ENCODE measurements at regions not wholly inside any gene's neighbourhood (a gene's known extent, or its start where the extent isn't known, plus 50 kb on each side); places are given as distances from the start of the nearest gene placed in this dataset.

- no peaks in the 10 kb centered on the region for H3K36me3 ChIP-seq (replicated peaks in 1 of 2; ENCODE audit: control insufficient read depth in 1 of 2, insufficient read depth in 2 of 2, low read length in 2 of 2)
- H3K27me3 Mint-ChIP-seq (ENCODE audit: low read depth in 3 of 3): peaks cover 0 to 2% (median 2%) of the 10 kb centered on the region in 3 donors
- no peak overlapping the region for H3K27ac Mint-ChIP-seq
- H3K4me3 ChIP-seq (replicated peaks in 1 of 3; ENCODE audit: low read depth in 2 of 3, low read length in 3 of 3): no peak overlapping the region
- H3K4me1 Mint-ChIP-seq: no peaks in the 10 kb centered on the region
- H3K4me1 ChIP-seq (ENCODE audit: control insufficient read depth in 1 of 2, insufficient read depth in 2 of 2, low read length in 2 of 2): no peaks in the 10 kb centered on the region
- no peaks in the 10 kb centered on the region for H3K27me3 ChIP-seq (ENCODE audit: control insufficient read depth in 2 of 2, insufficient read depth in 2 of 2, low read length in 2 of 2)
- no peak for DNase-seq
- no peak overlapping the region for H3K4me3 Mint-ChIP-seq
- no peaks in the 10 kb centered on the region for H3K79me2 ChIP-seq (ENCODE audit: insufficient read depth, low read length)
- H2AFZ ChIP-seq (ENCODE audit: insufficient read depth, low read depth, low read length, poor library complexity, severe bottlenecking): no peak overlapping the region
- no peaks in the 10 kb centered on the region for H3K36me3 Mint-ChIP-seq
- no peak overlapping the region for H3K9ac ChIP-seq (ENCODE audit: insufficient read depth, low read length, poor library complexity, severe bottlenecking)
- no peaks in the 10 kb centered on the region for H4K20me1 ChIP-seq (ENCODE audit: insufficient read depth, low read length)
- intact Hi-C loops (cut with micrococcal nuclease): no loop called here
- H3K4me2 ChIP-seq (replicated peaks; ENCODE audit: extremely low read depth, low read length, poor library complexity, severe bottlenecking): no peak overlapping the region
- TF ChIP-seq, protein P1, sequence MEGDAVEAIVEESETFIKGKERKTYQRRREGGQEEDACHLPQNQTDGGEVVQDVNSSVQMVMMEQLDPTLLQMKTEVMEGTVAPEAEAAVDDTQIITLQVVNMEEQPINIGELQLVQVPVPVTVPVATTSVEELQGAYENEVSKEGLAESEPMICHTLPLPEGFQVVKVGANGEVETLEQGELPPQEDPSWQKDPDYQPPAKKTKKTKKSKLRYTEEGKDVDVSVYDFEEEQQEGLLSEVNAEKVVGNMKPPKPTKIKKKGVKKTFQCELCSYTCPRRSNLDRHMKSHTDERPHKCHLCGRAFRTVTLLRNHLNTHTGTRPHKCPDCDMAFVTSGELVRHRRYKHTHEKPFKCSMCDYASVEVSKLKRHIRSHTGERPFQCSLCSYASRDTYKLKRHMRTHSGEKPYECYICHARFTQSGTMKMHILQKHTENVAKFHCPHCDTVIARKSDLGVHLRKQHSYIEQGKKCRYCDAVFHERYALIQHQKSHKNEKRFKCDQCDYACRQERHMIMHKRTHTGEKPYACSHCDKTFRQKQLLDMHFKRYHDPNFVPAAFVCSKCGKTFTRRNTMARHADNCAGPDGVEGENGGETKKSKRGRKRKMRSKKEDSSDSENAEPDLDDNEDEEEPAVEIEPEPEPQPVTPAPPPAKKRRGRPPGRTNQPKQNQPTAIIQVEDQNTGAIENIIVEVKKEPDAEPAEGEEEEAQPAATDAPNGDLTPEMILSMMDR (IDR thresholded peaks at IDR 0.05): no peak
- no peak overlapping the region for H3K27ac ChIP-seq (ENCODE audit: low read depth in 1 of 2, low read length in 2 of 2)
- 100% methylated on average over 1 of the region's 3 CpGs for WGBS (ENCODE audit: insufficient coverage)
- H3K9me3 Mint-ChIP-seq: no peaks in the 10 kb centered on the region
- no peaks in the 10 kb centered on the region for H3K9me3 ChIP-seq (replicated peaks in 1 of 2; ENCODE audit: control insufficient read depth in 1 of 2, insufficient read depth in 1 of 2, low read length in 2 of 2)
Observed at GRCh38 chr4:138045036-138045435, 197.1 kb downstream of the SLC7A11 start.

GRCh38 chr4:138039010-138039409 is 203.1 kb downstream of the SLC7A11 start:
- TF ChIP-seq, protein P1 (IDR thresholded peaks at IDR 0.05): no peak
- Mint-ChIP-seq H3K4me3 (no peak overlapping the region), H3K27ac (no peak overlapping the region), H3K27me3 (ENCODE audit: low read depth in 3 of 3) (peaks cover 0 to 3% (median 2%) of the 10 kb centered on the region in 3 donors), H3K4me1 (peaks cover 9% of the 10 kb centered on the region), H3K36me3 (no peaks in the 10 kb centered on the region), H3K9me3 (no peaks in the 10 kb centered on the region)
- H2AFZ ChIP-seq (ENCODE audit: insufficient read depth, low read depth, low read length, poor library complexity, severe bottlenecking): no peak overlapping the region
- H3K4me3 ChIP-seq (replicated peaks in 1 of 3; ENCODE audit: low read depth in 2 of 3, low read length in 3 of 3): no peak overlapping the region
- DNase-seq: no peak
- no peaks in the 10 kb centered on the region for H3K9me3 ChIP-seq (replicated peaks in 1 of 2; ENCODE audit: control insufficient read depth in 1 of 2, insufficient read depth in 1 of 2, low read length in 2 of 2)
- H4K20me1 ChIP-seq (ENCODE audit: insufficient read depth, low read length): no peaks in the 10 kb centered on the region
- WGBS (ENCODE audit: insufficient coverage): 60% methylated on average over 1 of the region's 2 CpGs
- H3K79me2 ChIP-seq (ENCODE audit: insufficient read depth, low read length): no peaks in the 10 kb centered on the region
- no peak overlapping the region for H3K27ac ChIP-seq (ENCODE audit: low read depth in 1 of 2, low read length in 2 of 2)
- no peaks in the 10 kb centered on the region for H3K27me3 ChIP-seq (ENCODE audit: control insufficient read depth in 2 of 2, insufficient read depth in 2 of 2, low read length in 2 of 2)
- intact Hi-C loops (cut with micrococcal nuclease): no loop called here
- no peaks in the 10 kb centered on the region for H3K36me3 ChIP-seq (replicated peaks in 1 of 2; ENCODE audit: control insufficient read depth in 1 of 2, insufficient read depth in 2 of 2, low read length in 2 of 2)
- peaks cover 2 to 5% of the 10 kb centered on the region in 2 donors for H3K4me1 ChIP-seq (ENCODE audit: control insufficient read depth in 1 of 2, insufficient read depth in 2 of 2, low read length in 2 of 2)
- H3K4me2 ChIP-seq (replicated peaks; ENCODE audit: extremely low read depth, low read length, poor library complexity, severe bottlenecking): no peak overlapping the region
- H3K9ac ChIP-seq (ENCODE audit: insufficient read depth, low read length, poor library complexity, severe bottlenecking): no peak overlapping the region
